Nephron progenitor cell (in vitro differentiated cells): ENCODE measurements at regions not wholly inside any gene's neighbourhood (a gene's known extent, or its start where the extent isn't known, plus 50 kb on each side); places are given as distances from the start of the nearest gene placed in this dataset.

Source experiments
- DNase-seq: peaks from one replicate; pipeline ENCODE4 v3.0.0; 2021
- H3K27ac Mint-ChIP-seq: 2 replicates; pipeline ENCODE4 v1.8.0; 2021; ENCODE audit warnings: mild to moderate bottlenecking, moderate library complexity, mixed read lengths
- H3K27me3 Mint-ChIP-seq: 2 replicates; pipeline ENCODE4 v1.8.0; 2021; ENCODE audit warnings: mild to moderate bottlenecking, low read depth, mixed read lengths; ENCODE audit not compliant: poor library complexity
- H3K36me3 Mint-ChIP-seq: 2 replicates; pipeline ENCODE4 v1.8.0; 2021; ENCODE audit warnings: low read depth, mixed read lengths
- H3K4me1 Mint-ChIP-seq: 2 replicates; pipeline ENCODE4 v1.8.0; 2021; ENCODE audit warnings: mixed read lengths
- H3K4me3 Mint-ChIP-seq: 2 replicates; pipeline ENCODE4 v1.8.0; 2021; ENCODE audit warnings: mild to moderate bottlenecking, moderate library complexity, mixed read lengths
- H3K9me3 Mint-ChIP-seq: 2 replicates; pipeline ENCODE4 v1.8.0; 2021; ENCODE audit warnings: mild to moderate bottlenecking, moderate library complexity, mixed read lengths
- CTCF ChIP-seq: fragments of 200-600 bp; sonication (generic); IDR thresholded peaks from 2 replicates; pipeline ENCODE4 v1.5.0; 2021; ENCODE audit warnings: antibody characterized with exemption

DNA sequence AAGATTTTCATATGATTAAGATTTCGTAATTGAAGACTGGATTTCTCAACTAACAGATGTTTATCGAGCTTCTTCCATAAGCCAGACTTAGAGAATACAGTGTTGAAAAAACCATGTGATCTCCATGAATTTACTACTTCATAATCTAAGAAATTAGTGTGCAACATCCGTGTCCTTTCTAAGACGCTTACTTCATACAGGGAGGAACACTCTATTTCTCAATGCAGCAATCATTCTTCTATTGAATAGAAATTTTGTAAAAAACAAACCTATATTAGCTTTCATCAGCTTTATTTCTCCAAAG lies 946.3 kb downstream of the KCNJ2 start:
- Mint-ChIP-seq H3K27ac (no peak overlapping the region), H3K9me3 (no peaks in the 10 kb centered on the region), H3K4me1 (peaks cover 21% of the 10 kb centered on the region), H3K4me3 (no peak overlapping the region), H3K36me3 (no peaks in the 10 kb centered on the region), H3K27me3 (no peaks in the 10 kb centered on the region)
- no peak for TF ChIP-seq CTCF
- no peak for DNase-seq

- TF ChIP-seq CTCF: no peak
- no peak overlapping the region for H3K4me3 Mint-ChIP-seq
- H3K4me1 Mint-ChIP-seq: peaks cover 21% of the 10 kb centered on the region
- no peaks in the 10 kb centered on the region for H3K27me3 Mint-ChIP-seq
- H3K36me3 Mint-ChIP-seq: no peaks in the 10 kb centered on the region
- H3K27ac Mint-ChIP-seq: no peak overlapping the region
- peaks cover 3% of the 10 kb centered on the region for H3K9me3 Mint-ChIP-seq
- DNase-seq: no peak
Observed at GRCh38 chr17:71117466-71117865, 948.1 kb downstream of the KCNJ2 start.

- peak; percentile 47 for TF ChIP-seq CTCF
- Mint-ChIP-seq H3K4me3 (no peak overlapping the region), H3K4me1 (peaks cover 21% of the 10 kb centered on the region), H3K36me3 (no peaks in the 10 kb centered on the region), H3K9me3 (peaks cover 3% of the 10 kb centered on the region), H3K27ac (no peak overlapping the region), H3K27me3 (no peaks in the 10 kb centered on the region)
- DNase-seq: no peak
Observed at GRCh38 chr17:71118039-71118438, 948.7 kb downstream of the KCNJ2 start.

- Mint-ChIP-seq H3K4me1 (no peaks in the 10 kb centered on the region), H3K27ac (no peak overlapping the region), H3K27me3 (no peaks in the 10 kb centered on the region), H3K4me3 (no peak overlapping the region), H3K9me3 (peaks cover 12% of the 10 kb centered on the region), H3K36me3 (no peaks in the 10 kb centered on the region)
- no peak for TF ChIP-seq CTCF
- no peak for DNase-seq
Observed at GRCh38 chr17:71127416-71127815, 958.1 kb downstream of the KCNJ2 start.

GRCh38 chr17:71142333-71142732 lies 973.0 kb downstream of the KCNJ2 start:
- no peak overlapping the region for H3K27ac Mint-ChIP-seq
- peaks cover 3% of the 10 kb centered on the region for H3K27me3 Mint-ChIP-seq
- TF ChIP-seq CTCF: no peak
- no peaks in the 10 kb centered on the region for H3K4me1 Mint-ChIP-seq
- no peaks in the 10 kb centered on the region for H3K36me3 Mint-ChIP-seq
- no peaks in the 10 kb centered on the region for H3K9me3 Mint-ChIP-seq
- no peak for DNase-seq
- no peak overlapping the region for H3K4me3 Mint-ChIP-seq

DNA sequence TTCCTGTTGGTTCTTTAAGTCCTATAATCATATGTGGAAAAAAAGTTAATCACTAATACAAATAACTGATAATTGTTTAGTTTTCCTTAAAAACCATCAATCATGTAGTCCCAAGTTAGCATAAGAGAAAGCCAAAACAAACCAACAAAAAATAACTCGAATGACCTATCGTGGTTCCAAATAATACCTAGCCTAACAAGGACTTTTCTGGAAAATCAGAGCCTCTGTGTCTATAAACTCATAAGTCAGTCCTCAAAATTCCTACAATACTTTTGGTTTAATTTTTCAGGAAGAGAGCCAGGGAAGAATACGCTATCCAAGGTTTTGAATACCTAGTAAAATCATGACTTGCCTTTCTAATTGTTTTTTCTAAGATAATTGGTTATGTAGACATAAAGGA lies 975.3 kb upstream of the SOX9 start:
- TF ChIP-seq CTCF: no peak
- no peaks in the 10 kb centered on the region for H3K9me3 Mint-ChIP-seq
- no peak overlapping the region for H3K4me3 Mint-ChIP-seq
- no peaks in the 10 kb centered on the region for H3K36me3 Mint-ChIP-seq
- peaks cover 14% of the 10 kb centered on the region for H3K4me1 Mint-ChIP-seq
- H3K27ac Mint-ChIP-seq: no peak overlapping the region
- peaks cover 4% of the 10 kb centered on the region for H3K27me3 Mint-ChIP-seq
- DNase-seq: no peak
